A549 (cell line): ENCODE measurements at regions not wholly inside any gene's neighbourhood (a gene's known extent, or its start where the extent isn't known, plus 50 kb on each side); places are given as distances from the start of the nearest gene placed in this dataset.

Experiments used
- POLR2A ChIP-seq: IDR thresholded peaks from 2 replicates; pipeline ENCODE4 v1.6.1; 2012; ENCODE audit warnings: mild to moderate bottlenecking, low read length
- RNF2 ChIP-seq: fragments of 200-600 bp; sonication (generic); IDR thresholded peaks from 2 replicates; pipeline ENCODE4 v1.6.1; 2016; ENCODE audit warnings: low read depth, mild to moderate bottlenecking, antibody characterized with exemption, moderate library complexity, borderline replicate concordance
- TF ChIP-seq, protein P1 (sequence below): fragments of >200 bp; sonication (Bioruptor Twin); formaldehyde crosslinking; IDR thresholded peaks from 3 replicates; pipeline ENCODE4 v1.5.1; 2016
- TF ChIP-seq, protein P2 (sequence below): fragments of 150-350 bp; IDR thresholded peaks from 2 replicates; pipeline ENCODE4 v1.6.1; 2014; ENCODE audit warnings: low read depth, mild to moderate bottlenecking, low read length
- TF ChIP-seq, protein P3 (sequence below): fragments of 200-600 bp; sonication (generic); IDR thresholded peaks from 2 replicates; pipeline ENCODE4 v1.6.1; 2016; ENCODE audit warnings: antibody characterized with exemption, mild to moderate bottlenecking, moderate library complexity

DNA sequence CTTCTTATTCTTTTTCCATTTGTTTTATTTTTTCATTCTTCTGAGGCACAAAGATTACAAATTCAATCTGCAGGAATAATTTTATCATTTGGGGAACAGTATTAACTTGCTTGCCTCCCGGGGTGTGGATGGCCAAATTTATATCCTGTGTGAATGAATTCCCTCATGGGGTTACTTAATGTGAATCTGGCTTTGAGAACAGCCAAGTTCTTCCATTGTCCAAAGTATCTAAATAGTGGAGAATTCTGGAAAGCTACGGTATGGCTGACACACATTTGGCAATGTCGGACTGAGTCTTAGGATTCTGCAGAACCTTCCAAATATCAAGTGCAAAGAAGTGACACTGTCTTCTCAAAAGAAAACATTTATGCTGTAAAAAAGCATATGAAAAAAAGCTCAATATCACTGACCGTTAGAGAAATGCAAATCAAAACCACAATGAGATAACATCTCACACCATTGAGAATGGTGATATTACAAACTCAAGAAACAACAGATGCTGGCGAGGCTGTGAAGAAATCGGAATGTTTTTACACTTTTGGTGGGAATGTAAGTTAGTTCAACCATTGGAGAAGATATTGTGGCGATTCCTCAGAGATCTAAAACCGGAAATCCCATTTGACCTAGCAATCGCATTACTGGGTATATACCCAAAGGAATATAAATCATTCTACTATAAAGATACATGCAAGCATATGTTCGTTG lies 620.2 kb downstream of the EFNB2 start:
- TF ChIP-seq, protein P1, sequence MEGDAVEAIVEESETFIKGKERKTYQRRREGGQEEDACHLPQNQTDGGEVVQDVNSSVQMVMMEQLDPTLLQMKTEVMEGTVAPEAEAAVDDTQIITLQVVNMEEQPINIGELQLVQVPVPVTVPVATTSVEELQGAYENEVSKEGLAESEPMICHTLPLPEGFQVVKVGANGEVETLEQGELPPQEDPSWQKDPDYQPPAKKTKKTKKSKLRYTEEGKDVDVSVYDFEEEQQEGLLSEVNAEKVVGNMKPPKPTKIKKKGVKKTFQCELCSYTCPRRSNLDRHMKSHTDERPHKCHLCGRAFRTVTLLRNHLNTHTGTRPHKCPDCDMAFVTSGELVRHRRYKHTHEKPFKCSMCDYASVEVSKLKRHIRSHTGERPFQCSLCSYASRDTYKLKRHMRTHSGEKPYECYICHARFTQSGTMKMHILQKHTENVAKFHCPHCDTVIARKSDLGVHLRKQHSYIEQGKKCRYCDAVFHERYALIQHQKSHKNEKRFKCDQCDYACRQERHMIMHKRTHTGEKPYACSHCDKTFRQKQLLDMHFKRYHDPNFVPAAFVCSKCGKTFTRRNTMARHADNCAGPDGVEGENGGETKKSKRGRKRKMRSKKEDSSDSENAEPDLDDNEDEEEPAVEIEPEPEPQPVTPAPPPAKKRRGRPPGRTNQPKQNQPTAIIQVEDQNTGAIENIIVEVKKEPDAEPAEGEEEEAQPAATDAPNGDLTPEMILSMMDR: no peak
- TF ChIP-seq POLR2A (no peak), RNF2 (no peak)
- TF ChIP-seq, protein P2, sequence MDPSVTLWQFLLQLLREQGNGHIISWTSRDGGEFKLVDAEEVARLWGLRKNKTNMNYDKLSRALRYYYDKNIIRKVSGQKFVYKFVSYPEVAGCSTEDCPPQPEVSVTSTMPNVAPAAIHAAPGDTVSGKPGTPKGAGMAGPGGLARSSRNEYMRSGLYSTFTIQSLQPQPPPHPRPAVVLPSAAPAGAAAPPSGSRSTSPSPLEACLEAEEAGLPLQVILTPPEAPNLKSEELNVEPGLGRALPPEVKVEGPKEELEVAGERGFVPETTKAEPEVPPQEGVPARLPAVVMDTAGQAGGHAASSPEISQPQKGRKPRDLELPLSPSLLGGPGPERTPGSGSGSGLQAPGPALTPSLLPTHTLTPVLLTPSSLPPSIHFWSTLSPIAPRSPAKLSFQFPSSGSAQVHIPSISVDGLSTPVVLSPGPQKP: no peak
- TF ChIP-seq, protein P3, sequence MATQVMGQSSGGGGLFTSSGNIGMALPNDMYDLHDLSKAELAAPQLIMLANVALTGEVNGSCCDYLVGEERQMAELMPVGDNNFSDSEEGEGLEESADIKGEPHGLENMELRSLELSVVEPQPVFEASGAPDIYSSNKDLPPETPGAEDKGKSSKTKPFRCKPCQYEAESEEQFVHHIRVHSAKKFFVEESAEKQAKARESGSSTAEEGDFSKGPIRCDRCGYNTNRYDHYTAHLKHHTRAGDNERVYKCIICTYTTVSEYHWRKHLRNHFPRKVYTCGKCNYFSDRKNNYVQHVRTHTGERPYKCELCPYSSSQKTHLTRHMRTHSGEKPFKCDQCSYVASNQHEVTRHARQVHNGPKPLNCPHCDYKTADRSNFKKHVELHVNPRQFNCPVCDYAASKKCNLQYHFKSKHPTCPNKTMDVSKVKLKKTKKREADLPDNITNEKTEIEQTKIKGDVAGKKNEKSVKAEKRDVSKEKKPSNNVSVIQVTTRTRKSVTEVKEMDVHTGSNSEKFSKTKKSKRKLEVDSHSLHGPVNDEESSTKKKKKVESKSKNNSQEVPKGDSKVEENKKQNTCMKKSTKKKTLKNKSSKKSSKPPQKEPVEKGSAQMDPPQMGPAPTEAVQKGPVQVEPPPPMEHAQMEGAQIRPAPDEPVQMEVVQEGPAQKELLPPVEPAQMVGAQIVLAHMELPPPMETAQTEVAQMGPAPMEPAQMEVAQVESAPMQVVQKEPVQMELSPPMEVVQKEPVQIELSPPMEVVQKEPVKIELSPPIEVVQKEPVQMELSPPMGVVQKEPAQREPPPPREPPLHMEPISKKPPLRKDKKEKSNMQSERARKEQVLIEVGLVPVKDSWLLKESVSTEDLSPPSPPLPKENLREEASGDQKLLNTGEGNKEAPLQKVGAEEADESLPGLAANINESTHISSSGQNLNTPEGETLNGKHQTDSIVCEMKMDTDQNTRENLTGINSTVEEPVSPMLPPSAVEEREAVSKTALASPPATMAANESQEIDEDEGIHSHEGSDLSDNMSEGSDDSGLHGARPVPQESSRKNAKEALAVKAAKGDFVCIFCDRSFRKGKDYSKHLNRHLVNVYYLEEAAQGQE: no peak
